Left ventricle myocardium superior (tissue), 1 donor: ENCODE measurements at regions not wholly inside any gene's neighbourhood (a gene's known extent, or its start where the extent isn't known, plus 50 kb on each side); places are given as distances from the start of the nearest gene placed in this dataset.

ENCODE experiments used
- ATAC-seq: fragments of 200-7000 bp; cut with Tn5 transposase; one replicate; pipeline ENCODE4 v1.9.1; 2020; ENCODE audit warnings: mild to moderate bottlenecking, moderate library complexity
- DNase-seq: peaks from one replicate; pipeline ENCODE4 v3.0.0-alpha.2; 2020
- intact Hi-C: fragments of 100-400 bp; cut with micrococcal nuclease; formaldehyde crosslinking; loops from one replicate; pipeline ENCODE4 v1.11.0; 2022
- donor health status: DM: no; HTN: yes; CAD: no; lungs with severe emphysema.

GRCh38 chr18:78136986-78137385, 842.6 kb upstream of the SALL3 start:
- intact Hi-C loops, result no loop called here
- ATAC-seq (no peak), DNase-seq (no peak)

DNA sequence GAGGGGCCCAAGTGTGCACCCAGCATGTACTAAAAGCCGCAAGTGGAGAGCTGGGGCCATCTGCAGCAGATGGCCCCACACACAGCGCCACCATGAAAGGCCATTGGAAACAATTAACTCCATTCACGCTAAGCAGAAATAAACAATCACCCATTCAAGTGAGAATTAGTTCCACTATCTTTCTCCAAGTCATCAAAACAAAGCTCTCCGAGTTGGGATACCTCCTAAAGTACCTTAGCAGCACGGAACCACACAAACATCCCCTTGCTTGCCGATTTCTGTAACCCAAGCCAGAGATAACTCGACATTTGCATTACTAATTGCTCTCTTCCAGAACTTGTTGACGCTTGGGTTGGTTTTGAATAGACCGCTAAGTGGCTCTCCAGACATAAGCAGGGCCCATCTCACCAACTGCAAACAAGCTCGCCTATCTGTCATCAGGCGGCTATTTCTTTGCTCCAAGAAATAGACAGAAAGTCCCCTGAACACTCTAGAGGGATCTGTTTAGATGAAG, 840.6 kb upstream of the SALL3 start:
- DNase-seq, result no peak
- intact Hi-C loops, result no loop called here
- no peak for ATAC-seq

DNA sequence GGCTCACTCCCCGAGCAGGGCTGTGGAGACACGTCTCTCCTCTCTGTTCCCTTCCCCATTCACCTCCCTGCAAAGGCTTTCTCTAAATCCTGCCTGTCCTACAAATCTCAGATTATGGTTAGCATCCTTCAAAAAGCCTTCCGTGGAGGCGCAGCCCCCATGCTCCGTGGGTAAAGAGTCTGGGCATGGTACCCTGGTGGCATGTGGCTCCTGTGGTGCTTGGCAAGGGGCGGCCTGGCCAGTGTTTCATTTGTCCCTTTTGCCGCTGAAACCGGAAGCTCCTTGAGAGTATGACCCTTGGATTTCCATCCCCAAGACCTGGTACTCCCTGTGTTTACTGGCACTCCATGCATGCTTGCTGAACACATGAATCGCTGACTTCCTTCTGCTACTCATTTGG, 839.3 kb upstream of the SALL3 start:
- intact Hi-C loops, result no loop called here
- no peak for DNase-seq
- no peak for ATAC-seq

DNA sequence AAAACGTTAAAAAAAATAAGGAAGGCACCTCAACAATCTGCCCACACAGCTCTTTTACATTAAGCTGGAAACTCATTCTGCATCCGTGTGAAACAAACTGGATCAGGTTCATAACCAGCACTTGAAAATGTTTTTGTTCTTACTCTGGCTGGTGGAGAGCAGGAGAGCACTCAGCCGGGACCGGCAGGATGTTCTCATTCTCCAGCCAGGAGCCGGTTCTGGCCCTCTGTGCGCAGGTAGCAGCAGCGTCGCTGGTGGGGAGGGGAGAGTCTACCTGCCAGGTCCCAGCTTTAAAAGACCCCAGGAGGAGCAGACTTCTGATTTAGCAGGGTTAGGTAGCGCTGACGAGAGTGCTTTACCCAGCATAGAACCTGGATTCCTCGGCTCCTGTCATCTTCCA, 834.9 kb upstream of the SALL3 start:
- intact Hi-C loops, result no loop called here
- DNase-seq (no peak), ATAC-seq (no peak)

- DNase-seq, result no peak
- no peak for ATAC-seq
- intact Hi-C loops, result no loop called here
Observed at GRCh38 chr18:78145096-78145495, 834.5 kb upstream of the SALL3 start.

DNA sequence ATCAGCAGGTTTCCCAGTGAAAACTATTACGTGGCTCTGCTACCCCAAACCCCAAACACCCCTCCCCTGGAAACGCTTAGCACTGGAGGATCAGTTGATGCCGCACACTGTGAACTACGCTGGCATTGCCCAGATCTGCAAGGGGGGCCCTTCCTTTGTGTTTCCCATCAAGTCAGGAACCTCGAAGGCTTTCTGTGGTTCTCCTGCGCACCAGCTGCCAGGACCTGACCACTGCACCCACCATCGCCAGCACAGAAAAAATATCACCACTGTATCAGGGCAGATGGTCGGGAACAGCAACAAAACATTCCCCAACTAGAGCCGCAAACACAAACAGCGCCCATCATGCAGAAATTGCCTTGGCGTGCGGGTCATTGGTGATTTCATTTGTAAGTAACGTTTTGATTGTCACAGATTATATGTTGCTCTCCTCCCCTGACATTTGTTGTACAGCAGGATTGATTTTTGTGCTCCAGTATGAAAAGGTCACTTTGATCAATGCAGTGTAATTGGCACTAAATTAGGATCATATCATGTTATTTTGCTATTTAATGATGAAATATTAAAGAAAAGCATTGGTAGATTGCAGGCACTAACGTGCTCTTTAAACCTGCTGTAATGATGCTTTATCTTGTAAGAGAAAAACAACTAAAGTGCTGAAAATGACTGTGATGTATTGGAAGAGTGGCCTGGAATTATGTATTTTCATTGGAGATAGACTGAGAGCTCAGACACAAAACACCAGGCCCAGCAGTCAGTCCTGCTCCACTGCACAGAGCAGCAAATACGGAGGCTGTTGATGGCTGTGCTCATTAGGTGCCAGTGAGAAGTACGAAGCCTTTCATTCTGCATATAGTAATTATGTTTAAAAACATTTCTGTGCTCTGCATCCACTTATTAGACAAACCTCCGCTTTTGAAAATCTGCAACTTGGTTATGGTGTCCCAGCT, 833.2 kb upstream of the SALL3 start:
- intact Hi-C loops, result no loop called here
- no peak for DNase-seq
- ATAC-seq, result no peak

GRCh38 chr18:78150590-78150989, 829.0 kb upstream of the SALL3 start:
- DNase-seq (no peak), ATAC-seq (no peak)
- intact Hi-C loops, result no loop called here

DNA sequence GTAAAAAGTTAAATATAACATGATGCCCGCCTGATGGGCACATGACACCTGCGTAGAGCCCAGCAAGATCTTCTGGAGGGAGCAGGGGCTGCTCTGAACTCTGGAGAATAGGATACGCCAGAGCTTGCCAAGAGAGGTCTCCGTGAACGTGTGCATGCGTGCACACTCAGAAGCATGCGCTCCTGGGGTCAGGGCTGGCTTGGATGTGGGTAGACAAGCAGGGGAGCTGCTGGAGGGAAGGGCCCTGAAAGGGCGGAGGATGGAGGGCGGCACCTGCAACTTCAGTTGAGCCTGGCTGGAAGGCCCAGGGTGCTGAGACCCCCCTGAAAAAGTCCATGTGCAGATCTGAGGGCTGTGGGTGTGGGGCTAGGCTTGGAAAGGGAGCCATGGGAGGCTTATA, 828.4 kb upstream of the SALL3 start:
- intact Hi-C loops, result no loop called here
- DNase-seq (no peak), ATAC-seq (no peak)

DNA sequence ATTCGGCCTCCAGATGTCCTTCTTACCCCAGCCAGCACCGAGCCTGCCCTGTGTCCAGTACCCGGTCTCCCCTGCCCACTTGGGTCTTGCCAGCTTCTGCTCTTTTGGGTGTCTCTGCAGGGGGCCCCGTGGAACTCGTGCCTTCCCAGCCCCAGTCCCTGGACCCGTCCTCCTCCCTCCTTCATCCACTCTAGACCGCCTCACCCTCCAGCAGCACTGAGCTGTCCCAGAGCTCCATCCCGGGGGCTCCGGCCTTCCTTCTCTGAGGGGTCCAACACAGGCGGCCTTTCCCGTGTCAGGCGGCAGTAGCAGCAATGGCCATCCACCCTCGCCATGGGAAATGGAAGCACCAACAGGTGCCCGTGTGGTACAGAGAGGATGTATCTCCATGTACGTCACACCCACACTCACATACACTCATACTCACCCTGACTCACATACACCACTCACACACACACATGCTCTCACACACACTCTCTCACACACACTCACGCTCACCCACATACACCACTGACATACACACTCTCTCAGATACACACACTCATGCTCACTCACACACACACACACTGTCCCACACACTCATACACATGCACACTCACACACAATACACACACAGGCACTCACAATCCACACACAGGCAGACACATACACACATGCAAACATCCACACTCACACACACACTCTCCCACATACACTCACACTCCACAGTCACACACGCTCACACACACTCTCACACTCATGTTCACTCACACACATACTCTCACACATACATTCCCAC, 827.5 kb upstream of the SALL3 start:
- ATAC-seq (no peak), DNase-seq (no peak)
- intact Hi-C loops, result no loop called here

DNA sequence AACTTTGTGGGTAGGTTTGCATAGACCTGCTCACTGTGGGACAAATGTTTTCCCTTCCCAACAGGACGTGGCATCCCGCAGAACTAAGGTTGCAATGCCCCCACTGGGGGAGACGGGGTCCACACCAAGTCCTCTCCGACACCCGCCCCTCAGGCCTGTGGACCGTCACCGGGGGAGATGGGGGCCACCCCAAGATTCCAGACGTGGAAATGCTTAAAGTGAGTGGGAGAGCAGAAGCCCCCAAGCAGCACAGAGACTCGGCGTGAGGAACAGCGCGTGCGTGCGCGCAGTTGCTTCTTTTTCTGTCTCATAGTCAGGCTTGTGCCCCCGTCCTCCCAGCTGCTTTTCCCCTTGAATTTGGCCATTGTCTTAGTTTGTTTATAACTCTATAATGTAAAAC, 826.3 kb upstream of the SALL3 start:
- intact Hi-C loops, result no loop called here
- ATAC-seq (no peak), DNase-seq (no peak)

DNA sequence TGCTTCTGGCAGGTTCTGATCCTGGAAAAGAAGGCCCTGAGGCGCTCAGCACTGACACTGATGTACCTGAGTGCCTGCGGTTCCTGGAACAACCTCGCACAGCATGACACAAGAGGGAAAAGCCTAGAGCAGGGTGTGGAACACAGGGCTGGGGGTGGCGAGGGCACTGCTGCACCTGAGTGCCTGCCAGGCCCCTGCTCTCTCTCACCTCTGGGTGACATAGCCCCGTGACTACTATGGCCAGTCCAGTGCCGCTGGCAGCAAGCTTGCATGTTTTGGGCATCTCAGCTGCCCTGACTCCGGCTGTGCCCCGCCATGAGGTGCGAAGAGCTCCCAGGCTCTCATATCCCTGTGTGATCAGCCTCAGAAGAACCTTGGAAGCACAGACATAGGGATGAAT, 825.2 kb upstream of the SALL3 start:
- ATAC-seq, result no peak
- DNase-seq, result no peak
- intact Hi-C loops, result no loop called here

DNA sequence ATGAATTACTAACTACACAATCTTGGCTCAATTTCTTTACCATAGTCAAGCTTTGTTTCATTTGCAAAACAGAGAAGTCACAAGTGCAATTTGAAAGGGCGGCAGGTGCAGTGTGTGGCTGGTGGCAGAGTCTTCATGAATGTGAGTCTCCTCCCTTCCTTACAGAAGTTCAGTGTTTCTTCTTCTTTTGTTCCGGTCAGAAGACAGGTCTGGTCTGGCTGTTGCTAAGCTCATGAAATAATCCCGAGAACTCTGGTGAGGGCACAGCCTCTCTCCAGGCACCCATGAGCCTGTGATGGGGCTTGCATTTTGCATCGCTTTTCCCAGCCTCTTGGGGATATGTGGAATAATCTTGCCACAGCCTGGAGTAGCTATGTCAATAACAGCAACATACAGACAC, 824.8 kb upstream of the SALL3 start:
- intact Hi-C loops, result no loop called here
- ATAC-seq (no peak), DNase-seq (no peak)

GRCh38 chr18:78156466-78156865, 823.2 kb upstream of the SALL3 start:
- ATAC-seq (no peak), DNase-seq (no peak)
- intact Hi-C loops, result no loop called here

- intact Hi-C loops, result no loop called here
- no peak for ATAC-seq
- no peak for DNase-seq
Observed at GRCh38 chr18:78158943-78159342, 820.7 kb upstream of the SALL3 start.

GRCh38 chr18:78159397-78159796, 820.2 kb upstream of the SALL3 start:
- intact Hi-C loops, result no loop called here
- ATAC-seq, result no peak
- DNase-seq, result no peak

GRCh38 chr18:78160961-78161656, 818.5 kb upstream of the SALL3 start:
- DNase-seq (no peak), ATAC-seq (no peak)
- intact Hi-C loops, result no loop called here

GRCh38 chr18:78165525-78165924, 814.1 kb upstream of the SALL3 start:
- DNase-seq, result no peak
- intact Hi-C loops, result no loop called here
- ATAC-seq, result no peak

DNA sequence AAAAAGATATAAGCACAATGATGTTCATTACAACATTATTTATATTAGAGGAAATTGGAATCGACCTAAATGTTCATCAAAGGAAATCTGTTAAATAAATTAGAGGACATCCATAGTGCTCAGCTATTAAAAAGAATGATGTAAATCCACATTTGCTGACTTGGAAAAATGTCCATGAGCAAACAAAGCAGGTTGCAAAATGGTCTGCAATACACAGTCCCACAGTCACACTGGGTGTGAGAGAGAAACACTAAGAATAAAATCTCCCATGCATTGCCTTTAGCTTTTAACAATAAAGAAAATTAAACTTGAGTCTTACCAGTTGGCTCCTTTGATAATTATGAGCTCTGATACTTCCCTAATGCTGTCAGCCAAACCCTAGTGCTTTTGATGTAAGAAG, 811.1 kb upstream of the SALL3 start:
- DNase-seq (no peak), ATAC-seq (no peak)
- intact Hi-C loops, result no loop called here

DNA sequence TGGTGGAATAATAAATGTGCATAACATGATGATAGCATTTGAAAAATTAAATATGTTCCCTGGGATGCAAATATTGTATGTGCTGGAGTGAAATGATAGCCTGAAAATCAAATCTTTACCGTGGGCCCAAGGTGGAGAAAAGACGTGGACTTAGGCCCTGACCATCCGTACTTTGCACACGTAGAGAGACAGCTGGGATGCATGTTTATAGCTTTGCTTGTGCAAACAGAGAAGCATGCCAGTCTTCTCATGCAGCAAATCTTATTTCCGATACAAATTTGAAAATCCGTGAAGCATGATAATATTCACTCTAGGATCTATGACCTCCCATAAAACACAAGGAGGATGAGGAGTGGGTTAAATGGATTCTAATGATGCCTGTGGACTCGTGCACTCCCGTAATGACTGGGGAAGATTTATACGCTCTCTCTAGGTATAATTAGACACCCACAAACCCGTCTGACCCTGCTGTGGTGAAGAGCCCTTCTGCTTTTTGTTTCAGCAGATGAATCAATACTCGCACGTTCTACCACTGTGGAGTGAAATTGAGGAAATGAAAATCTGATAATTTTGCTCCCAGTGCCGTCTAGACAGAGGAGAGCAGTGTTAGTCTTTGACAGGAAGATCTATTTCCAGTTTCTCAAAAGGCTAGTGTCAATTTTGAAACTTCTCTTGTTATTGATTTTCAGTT, 810.3 kb upstream of the SALL3 start:
- no peak for DNase-seq
- intact Hi-C loops, result no loop called here
- ATAC-seq, result no peak
